Liver (tissue), 3 donors: ENCODE measurements at regions not wholly inside any gene's neighbourhood (a gene's known extent, or its start where the extent isn't known, plus 50 kb on each side); places are given as distances from the start of the nearest gene placed in this dataset.
A peak's percentile ranks its signal among the peaks of the same experiment; 100 is the strongest.

Experiments
- ATF3 ChIP-seq: IDR thresholded peaks from 2 replicates; pipeline ENCODE4 v1.6.1; 2016; ENCODE audit warnings: antibody characterized with exemption
- CTCF ChIP-seq: fragments of 150-350 bp; IDR thresholded peaks from 2 replicates; pipeline ENCODE4 v1.5.1; 2017; ENCODE audit warnings: improper control_type of control experiment, low read depth, low read length; ENCODE audit not compliant: missing input control
- HNF4G ChIP-seq: IDR thresholded peaks from 2 replicates; pipeline ENCODE4 v1.6.1; 2016; ENCODE audit warnings: antibody characterized with exemption
- MAX ChIP-seq: IDR thresholded peaks from 2 replicates; pipeline ENCODE4 v1.6.1; 2016; ENCODE audit warnings: antibody characterized with exemption
- RAD21 ChIP-seq, 2 donors: IDR thresholded peaks; 2 replicates each; pipeline ENCODE4 v1.6.1; 2016; ENCODE audit warnings: antibody characterized with exemption in 2 of 2, mild to moderate bottlenecking in 2 of 2
- REST ChIP-seq: IDR thresholded peaks from 2 replicates; pipeline ENCODE4 v1.6.1; 2016; ENCODE audit warnings: antibody characterized with exemption, mild to moderate bottlenecking
- RXRA ChIP-seq, 2 donors: IDR thresholded peaks; 2 replicates each; pipeline ENCODE4 v1.6.1; 2017 to 2018; ENCODE audit warnings: antibody characterized with exemption in 2 of 2, mild to moderate bottlenecking in 1 of 2
- TAF1 ChIP-seq: conservative IDR thresholded peaks from 2 replicates; pipeline ENCODE4 v1.6.1; 2016; ENCODE audit warnings: antibody characterized with exemption, mild to moderate bottlenecking
- donor health status: healthy.
- donor health status: healthy.

GRCh38 chr3:64895106-64895990 lies 207.5 kb upstream of the ADAMTS9 start:
- TF ChIP-seq CTCF (no peak), MAX (no peak), HNF4G (no peak), REST (no peak), RAD21 (IDR thresholded peaks at IDR 0.05) (no peak), ATF3 (no peak), TAF1 (no peak), RXRA (IDR thresholded peaks at IDR 0.05) (peak in 1 of 2 donors; percentile 10)
